Hepatocyte (in vitro differentiated cells): ENCODE measurements at regions not wholly inside any gene's neighbourhood (a gene's known extent, or its start where the extent isn't known, plus 50 kb on each side); places are given as distances from the start of the nearest gene placed in this dataset.

Experiments used
- DNase-seq: peaks from one replicate; pipeline ENCODE4 v3.0.0-alpha.2; 2016; ENCODE audit warnings: low spot score
- H2AFZ ChIP-seq: fragments of 200-600 bp; sonication (generic); 2 replicates; pipeline ENCODE4 v1.6.0; 2016; ENCODE audit warnings: antibody characterized with exemption, mild to moderate bottlenecking
- H3K27ac ChIP-seq: fragments of 200-600 bp; sonication (generic); 2 replicates; pipeline ENCODE4 v1.5.1; 2016; ENCODE audit warnings: mild to moderate bottlenecking
- H3K27me3 ChIP-seq: fragments of 200-600 bp; sonication (generic); 2 replicates; pipeline ENCODE4 v1.6.1; 2016
- H3K36me3 ChIP-seq: fragments of 200-600 bp; sonication (generic); replicated peaks from 2 replicates; pipeline ENCODE4 v1.5.1; 2016; ENCODE audit warnings: low read depth; ENCODE audit not compliant: insufficient read depth
- H3K4me1 ChIP-seq: fragments of 200-600 bp; sonication (generic); 2 replicates; pipeline ENCODE4 v1.5.1; 2016; ENCODE audit warnings: mild to moderate bottlenecking, moderate library complexity; ENCODE audit not compliant: insufficient read depth
- H3K4me2 ChIP-seq: fragments of 200-600 bp; sonication (generic); 2 replicates; pipeline ENCODE4 v1.6.0; 2016
- H3K4me3 ChIP-seq: fragments of 200-600 bp; sonication (generic); 2 replicates; pipeline ENCODE4 v1.5.1; 2016; ENCODE audit warnings: mild to moderate bottlenecking
- H3K79me2 ChIP-seq: fragments of 200-600 bp; sonication (generic); 2 replicates; pipeline ENCODE4 v1.6.0; 2017; ENCODE audit warnings: mild to moderate bottlenecking
- H3K9me2 ChIP-seq: fragments of 200-600 bp; sonication (generic); replicated peaks from 2 replicates; pipeline ENCODE4 v1.6.0; 2017; ENCODE audit warnings: mild to moderate bottlenecking; ENCODE audit not compliant: insufficient read depth
- H3K9me3 ChIP-seq: fragments of 200-600 bp; sonication (generic); 2 replicates; pipeline ENCODE4 v1.5.1; 2016; ENCODE audit warnings: low read depth, mild to moderate bottlenecking
- H4K20me1 ChIP-seq: fragments of 200-600 bp; sonication (generic); 2 replicates; pipeline ENCODE4 v1.6.0; 2016; ENCODE audit warnings: mild to moderate bottlenecking; ENCODE audit not compliant: insufficient read depth, poor library complexity, severe bottlenecking
- EZH2 ChIP-seq: fragments of 200-600 bp; sonication (generic); IDR thresholded peaks from 2 replicates; pipeline ENCODE4 v1.6.1; 2016; ENCODE audit warnings: antibody characterized with exemption, mild to moderate bottlenecking, borderline replicate concordance
- EZH2phosphoT487 ChIP-seq: fragments of 200-600 bp; sonication (generic); IDR thresholded peaks from one replicate; pipeline ENCODE4 v1.6.1; 2018; ENCODE audit warnings: antibody characterized with exemption, mild to moderate bottlenecking, low read depth, moderate library complexity; ENCODE audit not compliant: unreplicated experiment, severe bottlenecking
- WGBS: methylation state at CpG from one replicate; pipeline ENCODE4 v1.1.6; 2016; ENCODE audit warnings: low lambda C conversion rate; ENCODE audit errors: missing lambda C conversion rate; 5-methylcytosine and 5-hydroxymethylcytosine counted together
- TF ChIP-seq, protein P1 (sequence below): fragments of 200-600 bp; sonication (generic); IDR thresholded peaks from 2 replicates; pipeline ENCODE4 v1.5.1; 2016; ENCODE audit warnings: antibody characterized with exemption, mild to moderate bottlenecking; ENCODE audit not compliant: poor library complexity

DNA sequence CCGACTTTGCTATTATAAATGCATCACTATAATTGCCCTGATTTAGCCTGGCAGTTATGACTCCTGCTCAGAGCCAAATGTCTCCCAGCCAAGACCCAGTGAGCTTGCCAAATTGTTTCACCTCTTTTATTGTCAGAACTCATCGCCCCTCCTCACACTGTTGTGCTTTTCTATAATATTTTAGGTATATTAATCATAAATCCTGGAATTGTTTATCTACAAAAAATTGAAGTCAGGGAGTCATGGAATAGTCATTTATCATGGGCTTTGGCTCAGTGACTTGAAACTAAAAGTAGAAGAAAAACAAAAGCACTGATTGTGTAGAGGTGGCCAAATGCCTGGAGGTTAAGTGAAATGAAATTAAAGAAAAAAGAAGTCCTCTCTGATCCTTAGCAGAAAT, 85.6 kb downstream of the PFDN4 start:
- Histone ChIP-seq H3K79me2 (no peaks in the 10 kb centered on the region), H3K4me1 (no peaks in the 10 kb centered on the region), H3K36me3 (no peaks in the 10 kb centered on the region), H2AFZ (no peak overlapping the region), H3K27ac (no peak overlapping the region), H3K4me2 (no peak overlapping the region), H3K9me2 (no peaks in the 10 kb centered on the region), H4K20me1 (no peaks in the 10 kb centered on the region), H3K4me3 (no peak overlapping the region), H3K27me3 (no peaks in the 10 kb centered on the region), H3K9me3 (no peaks in the 10 kb centered on the region)
- WGBS, result 62% methylated on average over 2 of the region's 2 CpGs
- no peak for TF ChIP-seq EZH2phosphoT487
- TF ChIP-seq EZH2, result no peak
- TF ChIP-seq, protein P1, sequence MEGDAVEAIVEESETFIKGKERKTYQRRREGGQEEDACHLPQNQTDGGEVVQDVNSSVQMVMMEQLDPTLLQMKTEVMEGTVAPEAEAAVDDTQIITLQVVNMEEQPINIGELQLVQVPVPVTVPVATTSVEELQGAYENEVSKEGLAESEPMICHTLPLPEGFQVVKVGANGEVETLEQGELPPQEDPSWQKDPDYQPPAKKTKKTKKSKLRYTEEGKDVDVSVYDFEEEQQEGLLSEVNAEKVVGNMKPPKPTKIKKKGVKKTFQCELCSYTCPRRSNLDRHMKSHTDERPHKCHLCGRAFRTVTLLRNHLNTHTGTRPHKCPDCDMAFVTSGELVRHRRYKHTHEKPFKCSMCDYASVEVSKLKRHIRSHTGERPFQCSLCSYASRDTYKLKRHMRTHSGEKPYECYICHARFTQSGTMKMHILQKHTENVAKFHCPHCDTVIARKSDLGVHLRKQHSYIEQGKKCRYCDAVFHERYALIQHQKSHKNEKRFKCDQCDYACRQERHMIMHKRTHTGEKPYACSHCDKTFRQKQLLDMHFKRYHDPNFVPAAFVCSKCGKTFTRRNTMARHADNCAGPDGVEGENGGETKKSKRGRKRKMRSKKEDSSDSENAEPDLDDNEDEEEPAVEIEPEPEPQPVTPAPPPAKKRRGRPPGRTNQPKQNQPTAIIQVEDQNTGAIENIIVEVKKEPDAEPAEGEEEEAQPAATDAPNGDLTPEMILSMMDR, result no peak
- no peak for DNase-seq

DNA sequence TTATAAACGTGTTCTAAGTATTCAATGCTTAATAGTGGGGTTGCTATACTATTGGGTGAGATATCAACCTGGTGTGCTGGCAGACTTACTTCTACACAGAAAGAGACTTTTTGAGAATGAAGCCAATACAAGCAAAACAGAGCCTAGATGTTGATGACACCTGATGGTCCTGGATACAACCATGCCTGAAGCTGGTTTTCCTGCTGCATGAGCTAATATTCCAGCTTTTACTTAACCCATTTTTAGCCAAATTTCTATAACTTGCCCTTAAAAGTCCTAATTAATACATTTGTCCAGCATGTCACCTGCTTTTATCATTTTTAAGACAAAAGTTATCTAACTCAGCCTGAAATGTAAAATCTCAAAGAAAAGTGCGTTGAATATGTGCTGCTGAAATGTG, 86.2 kb downstream of the PFDN4 start:
- Histone ChIP-seq H3K9me2 (no peaks in the 10 kb centered on the region), H3K36me3 (no peaks in the 10 kb centered on the region), H4K20me1 (no peaks in the 10 kb centered on the region), H3K27ac (no peak overlapping the region), H3K79me2 (no peaks in the 10 kb centered on the region), H3K4me2 (no peak overlapping the region), H3K4me3 (no peak overlapping the region), H2AFZ (no peak overlapping the region), H3K4me1 (no peaks in the 10 kb centered on the region), H3K27me3 (no peaks in the 10 kb centered on the region), H3K9me3 (no peaks in the 10 kb centered on the region)
- DNase-seq, result no peak
- 78% methylated on average over 2 of the region's 2 CpGs for WGBS
- TF ChIP-seq, protein P1, result no peak
- no peak for TF ChIP-seq EZH2phosphoT487

DNA sequence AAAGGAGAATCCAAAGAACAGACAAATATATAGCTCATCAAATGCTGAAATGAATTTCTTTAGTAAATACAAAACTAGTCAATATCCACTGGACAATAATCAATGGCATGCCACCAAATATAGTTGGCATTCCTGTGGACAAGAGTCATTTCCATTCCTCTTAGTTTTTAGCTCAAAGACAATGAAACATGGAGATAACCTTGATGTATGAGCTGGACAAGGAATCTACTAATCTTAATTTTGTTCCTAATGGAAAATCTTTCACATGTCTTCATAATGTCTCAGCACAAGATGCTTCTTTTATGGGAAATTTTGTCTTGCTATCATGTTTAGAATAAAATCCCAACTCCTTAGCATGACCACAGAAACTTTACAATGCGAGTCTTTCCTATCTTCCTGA, 87.8 kb downstream of the PFDN4 start:
- Histone ChIP-seq H3K4me2 (no peak overlapping the region), H3K9me3 (no peaks in the 10 kb centered on the region), H3K79me2 (no peaks in the 10 kb centered on the region), H3K36me3 (no peaks in the 10 kb centered on the region), H4K20me1 (no peaks in the 10 kb centered on the region), H3K4me3 (no peak overlapping the region), H3K27ac (no peak overlapping the region), H3K9me2 (no peaks in the 10 kb centered on the region), H3K4me1 (no peaks in the 10 kb centered on the region), H2AFZ (no peak overlapping the region), H3K27me3 (no peaks in the 10 kb centered on the region)
- no peak for TF ChIP-seq EZH2phosphoT487
- TF ChIP-seq, protein P1, result no peak
- no peak for TF ChIP-seq EZH2
- WGBS, result 93% methylated on average over 1 of the region's 1 CpG
- no peak for DNase-seq

DNA sequence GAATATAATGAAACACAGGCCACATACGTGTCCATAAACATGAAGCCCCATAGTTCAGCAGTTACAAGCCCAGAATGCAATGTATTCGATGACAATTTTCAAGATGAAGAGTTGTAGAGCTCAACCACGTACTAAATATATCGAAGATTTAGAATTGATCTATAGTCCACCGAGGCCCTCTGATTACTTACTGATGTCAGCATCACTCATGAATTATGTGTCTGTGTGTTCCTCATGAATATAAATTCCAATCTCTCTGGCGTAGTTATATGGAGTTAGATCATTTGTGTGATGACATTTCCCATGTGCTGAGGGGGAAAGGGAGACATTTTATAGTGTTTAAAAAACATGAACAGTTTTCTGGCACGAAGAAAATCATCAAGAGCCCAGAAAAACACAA, 97.5 kb downstream of the PFDN4 start:
- DNase-seq, result no peak
- H3K27me3 ChIP-seq, result no peaks in the 10 kb centered on the region

More for the DNA sequence above, 97.5 kb downstream of the PFDN4 start:
- H3K27ac ChIP-seq, result no peak overlapping the region
- H2AFZ ChIP-seq, result no peak overlapping the region
- TF ChIP-seq, protein P1, result no peak
- TF ChIP-seq EZH2, result no peak
- TF ChIP-seq EZH2phosphoT487, result no peak
- no peaks in the 10 kb centered on the region for H3K36me3 ChIP-seq
- H3K4me3 ChIP-seq, result no peak overlapping the region
- H3K9me3 ChIP-seq, result no peaks in the 10 kb centered on the region
- H3K4me2 ChIP-seq, result no peak overlapping the region
- H3K4me1 ChIP-seq, result no peaks in the 10 kb centered on the region
- 74% methylated on average over 7 of the region's 7 CpGs for WGBS
- no peaks in the 10 kb centered on the region for H3K79me2 ChIP-seq
- no peaks in the 10 kb centered on the region for H3K9me2 ChIP-seq
- no peaks in the 10 kb centered on the region for H4K20me1 ChIP-seq
